Kidney (tissue), 13 donors: ENCODE measurements at regions not wholly inside any gene's neighbourhood (a gene's known extent, or its start where the extent isn't known, plus 50 kb on each side); places are given as distances from the start of the nearest gene placed in this dataset.

ENCODE experiments used
- DNase-seq, 5 donors: peaks; one replicate each; pipeline ENCODE4 v3.0.0-alpha.2; 2013 to 2020
- FAIRE-seq: peaks from 2 replicates; lab custom pipeline; 2012; peaks lifted over from hg19 to GRCh38; lab: Jason Lieb, UNC
- H3K27ac ChIP-seq, 2 donors: one replicate each; pipeline ENCODE4 v1.7.0; 2013; ENCODE audit warnings: low read depth in 2 of 2, low read length in 2 of 2, inconsistent platforms in 1 of 2
- H3K27me3 ChIP-seq: one replicate; pipeline ENCODE4 v1.7.1; 2013; ENCODE audit warnings: low read length, inconsistent platforms; ENCODE audit not compliant: control insufficient read depth, insufficient read depth
- H3K36me3 ChIP-seq, 3 donors: one replicate each; pipeline versions ENCODE4 v1.7.0 to v1.7.1; 2013; ENCODE audit warnings: low read length in 3 of 3, control low read depth in 1 of 3, inconsistent platforms in 1 of 3; ENCODE audit not compliant: insufficient read depth in 3 of 3, control insufficient read depth in 2 of 3
- H3K4me1 ChIP-seq, 3 donors: one replicate each; pipeline versions ENCODE4 v1.7.0 to v1.7.1; 2013; ENCODE audit warnings: low read length in 3 of 3, inconsistent platforms in 1 of 3, low read depth in 1 of 3; ENCODE audit not compliant: control insufficient read depth in 2 of 3, insufficient read depth in 2 of 3
- H3K4me3 ChIP-seq, 3 donors: one replicate each; pipeline versions ENCODE4 v1.7.0 to v1.8.1; 2013; ENCODE audit warnings: low read length in 3 of 3, control low read depth in 1 of 3, inconsistent platforms in 1 of 3
- H3K9ac ChIP-seq, 3 donors: one replicate each; pipeline versions ENCODE4 v1.7.0 to v1.7.1; 2013; ENCODE audit warnings: low read length in 3 of 3, control low read depth in 1 of 3, inconsistent platforms in 1 of 3
- H3K9me3 ChIP-seq, 3 donors: one replicate each; pipeline versions ENCODE4 v1.7.0 to v1.7.1; 2013; ENCODE audit warnings: low read length in 3 of 3, control low read depth in 1 of 3, inconsistent platforms in 1 of 3; ENCODE audit not compliant: control insufficient read depth in 2 of 3, insufficient read depth in 1 of 3
- intact Hi-C: fragments of 100-400 bp; cut with DNase I; formaldehyde crosslinking; loops from one replicate; pipeline ENCODE4 v1.11.1; 2022
- TF ChIP-seq, protein P1 (sequence below): IDR thresholded peaks from 3 replicates; pipeline ENCODE4 v1.5.1; 2012; ENCODE audit warnings: mild to moderate bottlenecking, moderate library complexity, borderline replicate concordance; ENCODE audit not compliant: insufficient read depth; ENCODE audit errors: extremely low read depth
- donor health status: control.
- donor health status: control.
- donor health status: control.
- donor health status: control.
- donor health status: control.
- donor health status: DM: yes; HTN: yes; CAD: no.
- donor health status: Normal renal cell carcinoma (clear cell type).

- no peaks in the 10 kb centered on the region for H3K36me3 ChIP-seq
- intact Hi-C loops = no loop called here
- H3K4me3 ChIP-seq = no peak overlapping the region
- H3K4me1 ChIP-seq = no peaks in the 10 kb centered on the region
- H3K9ac ChIP-seq = no peak overlapping the region
- no peak for FAIRE-seq
- H3K27ac ChIP-seq = no peak overlapping the region
- TF ChIP-seq, protein P1, sequence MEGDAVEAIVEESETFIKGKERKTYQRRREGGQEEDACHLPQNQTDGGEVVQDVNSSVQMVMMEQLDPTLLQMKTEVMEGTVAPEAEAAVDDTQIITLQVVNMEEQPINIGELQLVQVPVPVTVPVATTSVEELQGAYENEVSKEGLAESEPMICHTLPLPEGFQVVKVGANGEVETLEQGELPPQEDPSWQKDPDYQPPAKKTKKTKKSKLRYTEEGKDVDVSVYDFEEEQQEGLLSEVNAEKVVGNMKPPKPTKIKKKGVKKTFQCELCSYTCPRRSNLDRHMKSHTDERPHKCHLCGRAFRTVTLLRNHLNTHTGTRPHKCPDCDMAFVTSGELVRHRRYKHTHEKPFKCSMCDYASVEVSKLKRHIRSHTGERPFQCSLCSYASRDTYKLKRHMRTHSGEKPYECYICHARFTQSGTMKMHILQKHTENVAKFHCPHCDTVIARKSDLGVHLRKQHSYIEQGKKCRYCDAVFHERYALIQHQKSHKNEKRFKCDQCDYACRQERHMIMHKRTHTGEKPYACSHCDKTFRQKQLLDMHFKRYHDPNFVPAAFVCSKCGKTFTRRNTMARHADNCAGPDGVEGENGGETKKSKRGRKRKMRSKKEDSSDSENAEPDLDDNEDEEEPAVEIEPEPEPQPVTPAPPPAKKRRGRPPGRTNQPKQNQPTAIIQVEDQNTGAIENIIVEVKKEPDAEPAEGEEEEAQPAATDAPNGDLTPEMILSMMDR = no peak
- no peaks in the 10 kb centered on the region for H3K27me3 ChIP-seq
- peak in 1 of 5 donors; percentile 39 for DNase-seq
- no peaks in the 10 kb centered on the region for H3K9me3 ChIP-seq
Measured at GRCh38 chrX:87878926-87879325, 361.3 kb downstream of the KLHL4 start.

DNA sequence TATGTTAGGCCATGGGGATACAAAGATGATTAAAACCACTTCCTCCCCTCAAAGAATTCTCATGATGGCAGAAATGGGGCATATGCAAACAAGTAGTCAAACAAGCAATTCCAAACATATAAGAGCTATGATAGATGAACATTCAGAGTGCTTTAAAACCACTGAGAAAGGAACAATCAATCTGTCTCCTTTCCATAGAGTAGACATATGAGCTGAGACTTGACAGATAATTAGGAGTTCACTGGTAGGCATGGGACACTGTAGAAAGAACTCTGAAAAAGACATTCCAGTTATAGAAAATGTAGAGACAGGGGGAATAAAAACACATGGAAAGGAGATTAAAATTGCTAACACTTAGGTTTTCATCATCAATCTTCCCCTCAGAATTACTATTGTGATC lies 372.8 kb downstream of the KLHL4 start:
- Histone ChIP-seq H3K4me1 (no peaks in the 10 kb centered on the region), H3K36me3 (no peaks in the 10 kb centered on the region), H3K9me3 (no peaks in the 10 kb centered on the region), H3K4me3 (no peak overlapping the region), H3K9ac (no peak overlapping the region), H3K27ac (no peak overlapping the region), H3K27me3 (no peaks in the 10 kb centered on the region)
- DNase-seq (no peak), FAIRE-seq (no peak)
- TF ChIP-seq, protein P1 = no peak
- intact Hi-C loops = no loop called here

DNA sequence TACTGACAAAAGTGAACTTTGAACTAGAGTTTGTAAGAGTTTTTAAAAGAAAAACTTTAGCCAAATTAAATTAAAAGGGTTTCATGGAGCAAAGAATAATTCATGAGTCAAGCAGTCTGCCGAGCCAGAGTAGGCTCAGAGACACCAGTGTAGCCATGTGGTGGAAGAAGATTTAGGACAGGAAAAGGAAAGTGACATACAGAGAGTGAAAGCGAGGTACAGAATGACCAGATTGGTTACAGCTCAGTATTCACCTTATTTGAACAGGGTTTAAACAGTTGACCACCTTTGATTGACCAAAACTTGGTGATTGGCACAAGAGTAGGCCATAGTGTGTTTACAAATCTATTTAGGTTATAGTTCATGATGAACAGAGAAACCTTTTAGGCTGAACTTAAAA lies 377.8 kb downstream of the KLHL4 start:
- Histone ChIP-seq H3K4me3 (no peak overlapping the region), H3K27me3 (no peaks in the 10 kb centered on the region), H3K4me1 (no peaks in the 10 kb centered on the region), H3K9me3 (no peaks in the 10 kb centered on the region), H3K36me3 (no peaks in the 10 kb centered on the region), H3K9ac (no peak overlapping the region), H3K27ac (no peak overlapping the region)
- DNase-seq (no peak), FAIRE-seq (no peak)
- TF ChIP-seq, protein P1 = no peak
- intact Hi-C loops = no loop called here

DNA sequence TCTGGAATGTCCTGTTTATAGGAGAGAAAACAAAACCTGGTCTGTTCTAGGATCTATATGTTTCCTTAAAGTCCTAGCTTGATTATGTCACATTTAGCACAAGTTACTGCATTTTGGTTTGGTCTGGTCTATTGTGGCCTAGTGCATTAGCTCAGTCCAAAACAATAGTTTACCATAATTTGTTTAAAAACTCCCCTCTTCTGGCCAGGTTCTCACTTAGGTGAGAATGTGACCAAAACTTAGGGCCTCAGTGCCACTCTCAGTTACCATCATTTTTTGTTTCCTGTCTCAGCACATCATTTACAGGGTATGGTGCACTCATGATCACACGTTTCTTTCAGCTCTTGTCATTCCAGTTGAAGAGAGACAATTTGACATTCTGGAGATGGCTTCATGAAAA lies 378.5 kb downstream of the KLHL4 start:
- Histone ChIP-seq H3K9me3 (no peaks in the 10 kb centered on the region), H3K27ac (no peak overlapping the region), H3K27me3 (no peaks in the 10 kb centered on the region), H3K4me3 (no peak overlapping the region), H3K4me1 (no peaks in the 10 kb centered on the region), H3K36me3 (no peaks in the 10 kb centered on the region), H3K9ac (no peak overlapping the region)
- DNase-seq = no peak
- TF ChIP-seq, protein P1 = no peak
- intact Hi-C loops = no loop called here
- no peak for FAIRE-seq
